Mucosa of stomach (tissue), 1 donor: ENCODE measurements at regions not wholly inside any gene's neighbourhood (a gene's known extent, or its start where the extent isn't known, plus 50 kb on each side); places are given as distances from the start of the nearest gene placed in this dataset.

Experiments
- H3K27me3 ChIP-seq: one replicate; pipeline ENCODE4 v1.7.0; 2013; ENCODE audit warnings: mild to moderate bottlenecking, low read length; ENCODE audit not compliant: control insufficient read depth, insufficient read depth
- H3K36me3 ChIP-seq: one replicate; pipeline ENCODE4 v1.7.0; 2013; ENCODE audit warnings: low read length; ENCODE audit not compliant: control insufficient read depth, insufficient read depth
- H3K4me1 ChIP-seq: one replicate; pipeline ENCODE4 v1.7.0; 2013; ENCODE audit warnings: mild to moderate bottlenecking, low read length; ENCODE audit not compliant: control insufficient read depth, insufficient read depth
- H3K4me3 ChIP-seq: one replicate; pipeline ENCODE4 v1.7.0; 2013; ENCODE audit warnings: low read length
- H3K9ac ChIP-seq: one replicate; pipeline ENCODE4 v1.7.0; 2013; ENCODE audit warnings: mild to moderate bottlenecking, low read length, moderate library complexity
- H3K9me3 ChIP-seq: one replicate; pipeline ENCODE4 v1.7.0; 2013; ENCODE audit warnings: mild to moderate bottlenecking, low read length, moderate library complexity; ENCODE audit not compliant: control insufficient read depth
- donor health status: Pancreatic carcinoma.

GRCh38 chr6:169906004-169906687 is 154.7 kb downstream of the ERMARD start:
- no peak overlapping the region for H3K4me3 ChIP-seq
- no peak overlapping the region for H3K9ac ChIP-seq
- H3K9me3 ChIP-seq: no peaks in the 10 kb centered on the region
- H3K36me3 ChIP-seq: no peaks in the 10 kb centered on the region
- no peaks in the 10 kb centered on the region for H3K27me3 ChIP-seq
- peaks cover 7% of the 10 kb centered on the region for H3K4me1 ChIP-seq

DNA sequence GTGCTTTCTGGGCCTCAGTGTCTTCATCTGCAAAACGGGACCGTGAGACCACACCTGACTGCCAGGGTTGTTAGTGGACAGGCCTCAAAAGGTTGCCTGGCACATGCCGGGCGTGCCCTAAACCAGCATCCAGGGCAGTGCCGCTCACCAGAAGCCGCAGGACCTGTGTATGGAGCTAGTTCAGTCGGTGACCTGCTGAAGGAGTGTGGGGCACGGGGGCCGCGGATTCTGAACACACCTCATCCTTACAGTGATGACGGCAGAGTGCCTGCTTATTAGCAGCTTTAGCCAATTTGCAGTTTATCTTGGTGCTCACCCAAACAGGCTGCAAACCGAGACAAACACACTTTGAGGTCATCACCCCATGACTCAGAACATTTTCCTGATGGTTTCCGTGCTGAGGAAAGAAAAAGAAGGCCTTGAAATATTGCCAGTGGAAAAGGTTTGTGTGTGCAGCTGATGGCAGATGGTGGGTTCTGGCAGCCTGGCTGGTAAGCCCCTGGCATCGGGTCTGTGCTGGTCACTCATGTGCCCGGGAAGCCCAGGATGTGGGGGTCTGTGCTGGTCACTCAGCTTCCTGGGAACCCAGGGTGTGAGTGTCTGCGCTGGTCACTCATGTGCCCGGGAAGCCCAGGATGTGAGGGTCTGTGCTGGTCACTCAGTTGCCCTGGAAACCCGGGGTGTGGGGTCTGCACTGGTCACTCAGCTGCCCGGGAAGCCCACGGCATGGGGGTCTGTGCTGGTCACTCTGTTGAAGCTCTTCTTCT is 153.8 kb downstream of the ERMARD start:
- Histone ChIP-seq H3K27me3 (no peaks in the 10 kb centered on the region), H3K4me3 (no peak overlapping the region), H3K9ac (no peak overlapping the region), H3K36me3 (no peaks in the 10 kb centered on the region), H3K4me1 (peaks cover 7% of the 10 kb centered on the region), H3K9me3 (no peaks in the 10 kb centered on the region)

DNA sequence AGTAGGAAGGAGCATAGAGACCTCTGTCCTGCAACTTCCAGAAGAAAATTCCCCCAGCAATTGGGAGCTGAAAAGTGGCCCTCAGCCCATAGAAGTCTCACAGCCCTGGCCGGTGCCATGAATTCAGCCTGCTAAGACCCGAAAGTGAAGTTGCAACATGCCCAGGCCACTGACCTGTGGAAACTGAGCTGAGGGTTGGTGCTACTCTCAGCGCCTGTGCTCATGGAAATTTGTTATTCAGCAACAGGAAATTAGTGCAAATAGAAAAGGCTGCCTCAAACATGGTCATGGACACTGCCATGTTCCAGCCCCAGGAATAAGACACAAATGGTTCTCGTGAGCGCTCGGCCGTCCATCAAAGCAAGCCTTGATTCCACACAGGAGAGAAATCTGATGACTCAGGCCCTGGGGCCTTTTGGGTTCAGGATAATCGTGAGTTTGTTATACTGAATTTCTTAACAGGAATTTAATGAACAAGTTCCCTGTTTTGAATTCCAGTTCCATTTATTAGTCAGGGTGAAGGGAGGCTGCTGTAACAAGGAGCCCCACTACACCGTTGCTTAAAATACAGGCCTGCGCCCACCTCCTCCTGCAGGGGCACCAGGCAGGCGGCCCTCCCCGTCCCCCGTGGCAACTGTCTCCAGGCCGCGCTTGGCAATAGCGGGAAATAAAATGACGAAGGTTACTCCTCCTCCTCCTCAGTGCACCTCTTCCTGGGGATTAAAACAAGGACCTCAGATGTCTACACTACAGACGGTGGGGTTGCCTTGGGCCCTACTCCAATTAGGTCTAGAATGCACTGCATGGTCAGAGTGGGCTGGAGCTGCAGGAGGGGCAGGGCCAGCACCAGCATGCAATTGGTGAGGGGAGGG is 152.9 kb downstream of the ERMARD start:
- no peaks in the 10 kb centered on the region for H3K27me3 ChIP-seq
- no peak overlapping the region for H3K4me3 ChIP-seq
- H3K4me1 ChIP-seq: peaks cover 7% of the 10 kb centered on the region
- no peaks in the 10 kb centered on the region for H3K36me3 ChIP-seq
- H3K9me3 ChIP-seq: no peaks in the 10 kb centered on the region
- H3K9ac ChIP-seq: no peak overlapping the region

DNA sequence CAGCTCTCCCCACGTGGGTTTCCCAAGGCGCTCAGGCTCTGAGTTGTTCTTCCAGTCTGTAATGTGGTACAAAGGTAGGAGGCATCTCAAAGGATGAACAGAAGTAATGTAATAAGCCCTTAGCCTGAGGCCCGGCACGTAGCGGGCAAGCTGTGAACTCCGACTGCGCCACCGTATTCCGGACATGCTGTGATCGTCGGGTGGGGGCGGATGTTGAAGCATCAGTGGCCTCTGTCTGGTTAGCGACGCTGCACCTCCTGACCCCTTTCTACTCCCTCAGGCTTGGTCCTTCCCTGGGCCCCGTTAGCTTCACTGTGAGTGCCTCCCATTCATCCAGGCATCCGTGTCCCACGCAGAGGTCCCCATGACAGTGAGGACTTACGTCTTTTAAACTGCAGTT is 151.7 kb downstream of the ERMARD start:
- Histone ChIP-seq H3K4me3 (no peak overlapping the region), H3K9ac (no peak overlapping the region), H3K27me3 (no peaks in the 10 kb centered on the region), H3K36me3 (no peaks in the 10 kb centered on the region), H3K9me3 (no peaks in the 10 kb centered on the region), H3K4me1 (peaks cover 7% of the 10 kb centered on the region)

- Histone ChIP-seq H3K4me1 (peaks cover 7% of the 10 kb centered on the region), H3K36me3 (no peaks in the 10 kb centered on the region), H3K9me3 (no peaks in the 10 kb centered on the region), H3K9ac (no peak overlapping the region), H3K27me3 (no peaks in the 10 kb centered on the region), H3K4me3 (no peak overlapping the region)
These were observed 151.2 kb downstream of the ERMARD start for GRCh38 chr6:169902604-169903003.

- no peak overlapping the region for H3K4me3 ChIP-seq
These were observed 150.6 kb downstream of the ERMARD start for GRCh38 chr6:169902070-169902469.

GRCh38 chr6:169899481-169900145 is 148.2 kb downstream of the ERMARD start:
- Histone ChIP-seq H3K4me3 (no peak overlapping the region), H3K27me3 (no peaks in the 10 kb centered on the region), H3K9me3 (no peaks in the 10 kb centered on the region), H3K9ac (no peak overlapping the region), H3K4me1 (no peaks in the 10 kb centered on the region), H3K36me3 (no peaks in the 10 kb centered on the region)

More at GRCh38 chr6:169902070-169902469, 150.6 kb downstream of the ERMARD start:
- Histone ChIP-seq H3K4me1 (peaks cover 7% of the 10 kb centered on the region), H3K27me3 (no peaks in the 10 kb centered on the region), H3K9ac (no peak overlapping the region), H3K36me3 (no peaks in the 10 kb centered on the region), H3K9me3 (no peaks in the 10 kb centered on the region)

- no peak overlapping the region for H3K4me3 ChIP-seq
- H3K27me3 ChIP-seq: no peaks in the 10 kb centered on the region
- no peaks in the 10 kb centered on the region for H3K36me3 ChIP-seq
- no peaks in the 10 kb centered on the region for H3K4me1 ChIP-seq
- no peak overlapping the region for H3K9ac ChIP-seq
- H3K9me3 ChIP-seq: no peaks in the 10 kb centered on the region
These were observed 147.5 kb downstream of the ERMARD start for GRCh38 chr6:169898788-169899480.

- Histone ChIP-seq H3K36me3 (no peaks in the 10 kb centered on the region), H3K9me3 (no peaks in the 10 kb centered on the region), H3K4me1 (no peaks in the 10 kb centered on the region), H3K27me3 (no peaks in the 10 kb centered on the region), H3K4me3 (no peak overlapping the region), H3K9ac (no peak overlapping the region)
These were observed 146.4 kb downstream of the ERMARD start for GRCh38 chr6:169897601-169898358.

- Histone ChIP-seq H3K4me3 (no peak overlapping the region), H3K27me3 (no peaks in the 10 kb centered on the region), H3K36me3 (no peaks in the 10 kb centered on the region), H3K9me3 (no peaks in the 10 kb centered on the region), H3K9ac (no peak overlapping the region), H3K4me1 (no peaks in the 10 kb centered on the region)
These were observed 145.5 kb downstream of the ERMARD start for GRCh38 chr6:169896826-169897456.
